OCI-LY1 (cell line): ENCODE measurements at regions not wholly inside any gene's neighbourhood (a gene's known extent, or its start where the extent isn't known, plus 50 kb on each side); places are given as distances from the start of the nearest gene placed in this dataset.

Experiments
- H2AFZ ChIP-seq: fragments of 200-600 bp; sonication (generic), shearing (Covaris generic); 2 replicates; pipeline ENCODE4 v1.6.0; 2014; ENCODE audit warnings: antibody characterized with exemption, mild to moderate bottlenecking, low read length
- H3F3A ChIP-seq: fragments of 200-600 bp; sonication (generic), shearing (Covaris generic); 2 replicates; pipeline ENCODE4 v1.6.0; 2014; ENCODE audit warnings: mild to moderate bottlenecking, antibody characterized with exemption, low read length, moderate library complexity; ENCODE audit not compliant: insufficient read depth
- H3K27ac ChIP-seq: fragments of 200-600 bp; sonication (generic); 2 replicates; pipeline ENCODE4 v1.5.1; 2014; ENCODE audit warnings: low read length, mixed run types, mild to moderate bottlenecking, low read depth; ENCODE audit not compliant: poor library complexity, severe bottlenecking
- H3K27me3 ChIP-seq: fragments of 200-600 bp; sonication (generic); 2 replicates; pipeline ENCODE4 v1.6.0; 2014; ENCODE audit warnings: antibody characterized with exemption, mild to moderate bottlenecking, low read length, moderate library complexity; ENCODE audit not compliant: insufficient read depth
- H3K36me3 ChIP-seq: fragments of 200-600 bp; sonication (generic); 2 replicates; pipeline ENCODE4 v1.6.1; 2014; ENCODE audit warnings: mild to moderate bottlenecking, antibody characterized with exemption, low read length, moderate library complexity, mixed read lengths; ENCODE audit not compliant: insufficient read depth
- H3K4me1 ChIP-seq: fragments of 200-600 bp; sonication (generic); 2 replicates; pipeline ENCODE4 v1.5.1; 2014; ENCODE audit warnings: mild to moderate bottlenecking, low read length, moderate library complexity; ENCODE audit not compliant: insufficient read depth, severe bottlenecking
- H3K4me2 ChIP-seq: fragments of 200-600 bp; sonication (generic), shearing (Covaris generic); 2 replicates; pipeline ENCODE4 v1.6.1; 2014; ENCODE audit warnings: low read length
- H3K4me3 ChIP-seq: fragments of 200-600 bp; sonication (generic); 2 replicates; pipeline ENCODE4 v1.5.1; 2014; ENCODE audit warnings: low read length, low read depth, mild to moderate bottlenecking, mixed read lengths; ENCODE audit not compliant: poor library complexity, severe bottlenecking
- H3K79me2 ChIP-seq: fragments of 200-600 bp; shearing (Covaris generic); 2 replicates; pipeline ENCODE4 v1.6.1; 2016; ENCODE audit warnings: mixed run types, low read length, mixed read lengths; ENCODE audit not compliant: insufficient read depth
- H3K9ac ChIP-seq: fragments of 200-600 bp; sonication (generic), shearing (Covaris generic); 2 replicates; pipeline ENCODE4 v1.6.1; 2014; ENCODE audit warnings: mild to moderate bottlenecking, low read length, mixed read lengths
- H3K9me2 ChIP-seq: fragments of 200-600 bp; sonication (generic), shearing (Covaris generic); 2 replicates; pipeline ENCODE4 v1.6.1; 2014; ENCODE audit warnings: low read depth, mild to moderate bottlenecking, low read length, mixed read lengths
- H3K9me3 ChIP-seq: fragments of 200-600 bp; shearing (Covaris generic); 2 replicates; pipeline ENCODE4 v1.6.1; 2014; ENCODE audit warnings: low read length, mixed read lengths
- H4K20me1 ChIP-seq: fragments of 200-600 bp; sonication (generic), shearing (Covaris generic); 2 replicates; pipeline ENCODE4 v1.6.0; 2016; ENCODE audit warnings: mild to moderate bottlenecking, low read length; ENCODE audit not compliant: insufficient read depth
- EZH2 ChIP-seq: fragments of 200-600 bp; sonication (generic), shearing (Covaris generic); IDR thresholded peaks from 2 replicates; pipeline ENCODE4 v1.8.0; 2017; ENCODE audit warnings: borderline replicate concordance, mixed run types, mild to moderate bottlenecking, antibody characterized with exemption, low read length, moderate library complexity, mixed read lengths
- TF ChIP-seq, protein P1 (sequence below): fragments of 200-600 bp; sonication (generic), shearing (Covaris generic); IDR thresholded peaks from 2 replicates; pipeline ENCODE4 v1.5.1; 2017; ENCODE audit warnings: mild to moderate bottlenecking, antibody characterized with exemption, low read length, moderate library complexity, mixed read lengths

- Histone ChIP-seq H3K4me3 (no peak overlapping the region), H3K36me3 (no peaks in the 10 kb centered on the region), H4K20me1 (no peaks in the 10 kb centered on the region), H2AFZ (no peak overlapping the region), H3F3A (no peaks in the 10 kb centered on the region; the same call in 1 of the 2 replicates), H3K27ac (no peak overlapping the region), H3K4me2 (no peak overlapping the region), H3K9me3 (no peaks in the 10 kb centered on the region), H3K4me1 (no peaks in the 10 kb centered on the region), H3K27me3 (no peaks in the 10 kb centered on the region), H3K9ac (no peak overlapping the region), H3K9me2 (no peaks in the 10 kb centered on the region), H3K79me2 (no peaks in the 10 kb centered on the region)
- TF ChIP-seq, protein P1, sequence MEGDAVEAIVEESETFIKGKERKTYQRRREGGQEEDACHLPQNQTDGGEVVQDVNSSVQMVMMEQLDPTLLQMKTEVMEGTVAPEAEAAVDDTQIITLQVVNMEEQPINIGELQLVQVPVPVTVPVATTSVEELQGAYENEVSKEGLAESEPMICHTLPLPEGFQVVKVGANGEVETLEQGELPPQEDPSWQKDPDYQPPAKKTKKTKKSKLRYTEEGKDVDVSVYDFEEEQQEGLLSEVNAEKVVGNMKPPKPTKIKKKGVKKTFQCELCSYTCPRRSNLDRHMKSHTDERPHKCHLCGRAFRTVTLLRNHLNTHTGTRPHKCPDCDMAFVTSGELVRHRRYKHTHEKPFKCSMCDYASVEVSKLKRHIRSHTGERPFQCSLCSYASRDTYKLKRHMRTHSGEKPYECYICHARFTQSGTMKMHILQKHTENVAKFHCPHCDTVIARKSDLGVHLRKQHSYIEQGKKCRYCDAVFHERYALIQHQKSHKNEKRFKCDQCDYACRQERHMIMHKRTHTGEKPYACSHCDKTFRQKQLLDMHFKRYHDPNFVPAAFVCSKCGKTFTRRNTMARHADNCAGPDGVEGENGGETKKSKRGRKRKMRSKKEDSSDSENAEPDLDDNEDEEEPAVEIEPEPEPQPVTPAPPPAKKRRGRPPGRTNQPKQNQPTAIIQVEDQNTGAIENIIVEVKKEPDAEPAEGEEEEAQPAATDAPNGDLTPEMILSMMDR = no peak
- no peak for TF ChIP-seq EZH2
Measured at GRCh38 chr13:26494571-26495195, 62.8 kb upstream of the WASF3 start.

DNA sequence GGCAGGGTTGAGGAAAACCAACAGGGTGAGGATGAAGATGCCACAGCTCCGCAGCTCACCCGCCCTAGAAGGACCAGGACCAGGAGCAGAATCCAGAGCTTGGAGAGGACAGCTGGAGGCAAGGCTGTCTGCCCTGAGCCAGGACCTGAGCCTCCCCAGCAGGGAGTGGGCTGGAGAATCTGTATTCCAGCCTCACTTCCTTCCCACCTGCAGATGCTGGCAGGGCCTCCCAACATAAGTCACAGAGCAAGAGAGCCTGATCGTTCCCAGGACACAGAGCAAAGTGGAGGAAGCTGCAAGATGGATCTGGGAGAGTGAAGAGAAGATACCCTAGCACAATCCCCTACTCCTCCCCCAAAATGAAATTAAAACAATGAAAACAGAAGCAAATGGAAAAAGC lies 61.7 kb upstream of the WASF3 start:
- H3K4me1 ChIP-seq = no peaks in the 10 kb centered on the region
- H3K27me3 ChIP-seq = no peaks in the 10 kb centered on the region
- no peak for TF ChIP-seq EZH2
- TF ChIP-seq, protein P1 = no peak
- no peak overlapping the region for H2AFZ ChIP-seq
- H3K36me3 ChIP-seq = no peaks in the 10 kb centered on the region
- H3K4me3 ChIP-seq = no peak overlapping the region
- no peaks in the 10 kb centered on the region for H3K79me2 ChIP-seq
- H3K9ac ChIP-seq = no peak overlapping the region
- no peaks in the 10 kb centered on the region; the same call in 1 of the 2 replicates for H3F3A ChIP-seq
- no peak overlapping the region for H3K4me2 ChIP-seq
- H3K9me2 ChIP-seq = no peaks in the 10 kb centered on the region
- H3K9me3 ChIP-seq = no peaks in the 10 kb centered on the region
- H4K20me1 ChIP-seq = no peaks in the 10 kb centered on the region
- H3K27ac ChIP-seq = no peak overlapping the region

- Histone ChIP-seq H3K36me3 (no peaks in the 10 kb centered on the region), H3K4me1 (no peaks in the 10 kb centered on the region), H3K9me3 (no peaks in the 10 kb centered on the region), H2AFZ (no peak overlapping the region), H3K4me2 (no peak overlapping the region), H3K9ac (no peak overlapping the region), H3K79me2 (no peaks in the 10 kb centered on the region), H3K27ac (no peak overlapping the region), H4K20me1 (no peaks in the 10 kb centered on the region), H3K9me2 (no peaks in the 10 kb centered on the region), H3K4me3 (no peak overlapping the region), H3F3A (no peaks in the 10 kb centered on the region; the same call in 1 of the 2 replicates), H3K27me3 (no peaks in the 10 kb centered on the region)
- TF ChIP-seq EZH2 = no peak
- TF ChIP-seq, protein P1 = no peak
Measured at GRCh38 chr13:26497968-26498511, 59.4 kb upstream of the WASF3 start.
